Right ventricle myocardium inferior (tissue), 1 donor: ENCODE measurements at regions not wholly inside any gene's neighbourhood (a gene's known extent, or its start where the extent isn't known, plus 50 kb on each side); places are given as distances from the start of the nearest gene placed in this dataset.

ENCODE experiments used
- ATAC-seq: fragments of 200-7000 bp; cut with Tn5 transposase; one replicate; pipeline ENCODE4 v1.9.1; 2020; ENCODE audit warnings: mild to moderate bottlenecking, moderate library complexity
- DNase-seq: peaks from one replicate; pipeline ENCODE4 v3.0.0; 2021; ENCODE audit errors: missing footprints
- intact Hi-C: fragments of 100-400 bp; cut with DNase I; formaldehyde crosslinking; loops from one replicate; pipeline ENCODE4 v1.11.0; 2022
- donor health status: DM: no; HTN: yes; CAD: no; lungs with severe emphysema.

DNA sequence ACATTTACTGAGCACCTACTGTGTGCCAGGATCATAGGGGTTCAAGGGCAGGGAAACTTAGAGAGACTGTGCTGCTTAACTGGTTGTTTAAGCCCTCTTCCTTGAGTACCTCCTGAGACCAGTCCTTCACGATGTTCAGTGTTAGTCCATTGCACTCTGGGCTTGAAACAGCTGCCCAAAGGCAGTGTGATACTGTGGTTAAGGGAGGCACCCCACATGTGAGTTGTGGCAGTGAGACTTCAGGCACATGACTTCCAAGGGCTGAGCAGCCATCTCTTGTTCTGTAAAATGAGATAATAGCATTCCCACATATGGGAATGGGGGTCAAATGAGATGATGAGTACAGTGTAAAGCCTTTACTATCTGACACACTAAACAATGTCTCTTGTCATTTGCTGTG is 75.1 kb downstream of the LINGO1 start:
- DNase-seq = no peak
- ATAC-seq = no peak
- intact Hi-C loops = no loop called here

DNA sequence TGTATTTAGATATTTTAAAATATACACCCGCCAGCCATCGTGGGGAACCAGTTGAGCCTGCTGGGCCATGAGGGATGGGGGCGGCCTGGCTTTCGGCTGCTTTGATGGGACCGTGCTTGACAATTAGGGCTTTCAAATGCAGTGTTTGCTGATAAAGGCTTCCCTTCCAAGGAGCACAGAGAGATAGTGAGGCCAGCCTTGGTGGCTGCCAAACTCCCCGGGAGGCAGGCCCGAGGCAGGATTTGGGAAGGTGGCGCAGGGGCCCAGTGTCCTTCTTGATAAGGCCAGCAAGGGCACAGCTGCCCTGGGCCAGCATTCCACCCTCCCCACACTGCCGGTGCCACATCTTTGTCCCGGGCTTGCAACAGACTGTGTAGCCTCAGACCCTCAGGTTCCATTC is 75.6 kb downstream of the LINGO1 start:
- ATAC-seq = peak; percentile 64
- DNase-seq = no peak
- intact Hi-C loops = no loop called here

DNA sequence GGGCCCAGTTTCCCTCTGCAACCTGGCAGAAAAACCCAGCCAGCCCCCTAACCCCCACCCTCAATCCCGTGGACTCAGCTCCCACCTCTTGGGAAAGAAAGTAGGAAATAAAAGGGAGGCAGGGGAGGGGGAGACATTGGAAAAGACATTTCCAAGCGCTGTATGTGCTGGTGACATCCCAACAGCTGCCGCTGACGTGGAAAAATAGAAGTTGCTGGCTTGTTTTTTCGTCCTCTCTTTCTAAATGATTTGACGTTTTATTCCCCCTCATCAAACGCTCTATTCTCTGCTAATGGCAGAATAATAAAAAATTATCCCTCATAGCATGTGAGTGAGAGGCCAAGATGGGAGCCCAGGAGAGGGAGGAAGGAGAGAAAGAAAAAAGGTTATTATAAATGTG is 76.1 kb downstream of the LINGO1 start:
- DNase-seq (no peak), ATAC-seq (no peak)
- intact Hi-C loops = no loop called here

DNA sequence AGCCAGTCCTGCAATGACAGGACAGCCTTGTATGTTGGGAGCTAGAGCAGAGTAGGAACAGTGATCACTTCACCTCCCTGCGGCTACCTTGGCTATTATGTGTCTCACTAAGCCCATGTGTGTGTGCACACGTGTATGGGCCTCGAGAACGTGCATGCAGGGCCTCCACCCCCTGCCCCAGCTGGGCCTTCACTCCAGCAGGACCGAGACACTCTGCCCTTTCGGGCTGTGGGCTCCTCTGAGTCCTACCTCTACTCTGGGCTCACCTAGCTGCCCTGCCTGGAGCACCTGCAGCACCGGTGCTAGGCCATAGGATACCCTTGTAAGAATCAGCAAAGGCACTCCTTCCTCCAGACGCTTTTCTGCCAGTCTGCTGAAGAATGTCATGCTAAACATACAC is 77.5 kb downstream of the LINGO1 start:
- intact Hi-C loops = no loop called here
- no peak for ATAC-seq
- no peak for DNase-seq

DNA sequence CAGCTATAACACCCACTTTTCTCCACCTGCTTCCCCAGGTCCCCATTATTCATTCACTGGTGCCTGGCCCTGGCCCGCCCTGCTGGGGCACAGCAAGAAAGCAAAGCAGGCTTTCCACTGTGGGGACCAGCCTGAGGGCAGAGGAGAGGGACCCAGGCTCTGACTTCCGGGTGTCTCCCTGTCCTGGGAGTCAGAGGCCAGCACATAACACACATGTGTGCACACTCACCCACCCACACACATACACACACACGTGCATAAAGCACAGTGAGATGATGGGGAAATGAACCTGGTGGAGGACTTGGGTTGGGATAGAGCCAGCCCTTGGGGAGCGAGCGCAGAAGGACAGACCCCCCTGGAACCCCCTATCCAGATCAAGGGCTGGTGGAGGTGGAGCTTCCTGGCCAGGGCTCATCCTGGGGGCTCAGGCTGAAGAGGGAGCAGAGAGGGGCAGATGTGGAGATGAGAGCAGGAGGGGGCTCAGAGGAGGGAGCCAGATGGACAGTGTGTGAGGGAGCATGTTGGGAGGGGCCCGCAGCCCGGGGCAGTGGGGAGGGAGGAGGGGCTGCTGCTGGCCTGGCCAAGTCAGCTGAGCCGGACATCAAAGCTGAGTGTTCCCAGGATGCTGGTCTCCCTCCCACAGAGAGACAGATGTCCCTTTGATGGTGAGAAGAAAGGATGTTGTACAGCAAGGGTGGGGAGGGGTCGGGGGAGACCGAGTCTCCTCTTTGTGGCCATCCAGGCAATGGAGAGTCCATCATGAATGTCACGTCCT is 78.2 kb downstream of the LINGO1 start:
- intact Hi-C loops = no loop called here
- ATAC-seq = no peak

DNA sequence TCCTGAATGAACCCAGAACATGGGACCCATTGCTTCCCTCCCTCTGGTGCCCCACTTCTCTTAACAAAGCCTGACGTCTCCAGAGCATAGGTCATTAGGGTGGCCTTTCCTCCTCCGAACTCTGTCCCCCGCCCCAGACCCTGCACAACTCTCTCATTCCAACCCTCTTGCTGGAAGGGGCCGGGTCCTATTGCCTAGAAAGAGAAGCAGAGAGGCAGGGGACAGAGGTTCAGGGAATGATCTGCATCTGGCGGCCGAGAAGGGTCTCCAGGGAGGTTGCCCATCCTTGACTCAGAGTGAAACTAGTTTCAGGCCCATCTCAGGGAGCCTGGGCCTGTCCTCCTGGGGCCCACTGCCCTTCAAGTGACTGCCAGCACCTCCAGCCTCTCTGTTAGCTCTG is 79.0 kb downstream of the LINGO1 start:
- ATAC-seq = no peak

More for the DNA sequence above, 78.2 kb downstream of the LINGO1 start:
- no peak for DNase-seq

DNA sequence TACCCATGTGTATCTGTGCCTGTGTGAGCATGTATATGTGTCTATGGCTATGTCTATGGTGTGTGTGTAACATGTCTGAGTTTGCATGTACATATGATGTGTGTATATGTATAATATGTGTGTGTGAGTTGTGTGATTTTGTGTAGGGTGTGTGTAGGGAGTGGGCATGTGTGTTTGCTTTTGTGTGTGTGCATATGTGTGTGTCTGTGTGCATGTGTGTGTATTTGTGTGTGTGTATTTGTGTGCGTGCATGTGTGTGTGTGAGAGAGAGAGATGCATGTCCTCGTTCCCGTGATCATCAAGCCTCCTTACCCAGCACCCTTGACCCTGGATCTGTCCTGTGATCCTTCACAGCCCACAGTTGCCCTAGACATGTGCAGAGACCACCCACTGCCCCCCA is 79.5 kb downstream of the LINGO1 start:
- intact Hi-C loops = no loop called here

More for the DNA sequence above, 79.0 kb downstream of the LINGO1 start:
- intact Hi-C loops = no loop called here
- no peak for DNase-seq

DNA sequence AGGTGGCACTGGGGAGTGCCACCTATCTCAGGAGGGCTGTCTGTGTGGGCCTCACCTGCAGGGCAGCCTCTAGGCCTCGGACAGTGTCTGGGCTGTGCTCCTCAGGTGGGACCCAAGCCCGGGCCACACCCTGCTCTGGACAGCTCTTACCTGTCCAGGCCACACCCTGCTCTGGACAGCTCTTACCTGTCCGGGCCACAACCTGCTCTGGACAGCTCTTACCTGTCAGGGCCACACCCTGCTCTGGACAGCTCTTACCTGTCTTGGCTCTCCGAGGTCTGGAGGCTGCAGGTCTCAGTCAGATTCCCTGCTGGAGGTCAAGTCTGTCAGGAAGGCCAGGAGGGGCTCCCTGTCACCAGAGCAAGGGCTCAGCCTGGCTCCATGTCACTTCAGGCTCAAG is 80.6 kb downstream of the LINGO1 start:
- ATAC-seq (no peak), DNase-seq (no peak)
- intact Hi-C loops = no loop called here

More for the DNA sequence above, 79.5 kb downstream of the LINGO1 start:
- ATAC-seq (no peak), DNase-seq (no peak)

DNA sequence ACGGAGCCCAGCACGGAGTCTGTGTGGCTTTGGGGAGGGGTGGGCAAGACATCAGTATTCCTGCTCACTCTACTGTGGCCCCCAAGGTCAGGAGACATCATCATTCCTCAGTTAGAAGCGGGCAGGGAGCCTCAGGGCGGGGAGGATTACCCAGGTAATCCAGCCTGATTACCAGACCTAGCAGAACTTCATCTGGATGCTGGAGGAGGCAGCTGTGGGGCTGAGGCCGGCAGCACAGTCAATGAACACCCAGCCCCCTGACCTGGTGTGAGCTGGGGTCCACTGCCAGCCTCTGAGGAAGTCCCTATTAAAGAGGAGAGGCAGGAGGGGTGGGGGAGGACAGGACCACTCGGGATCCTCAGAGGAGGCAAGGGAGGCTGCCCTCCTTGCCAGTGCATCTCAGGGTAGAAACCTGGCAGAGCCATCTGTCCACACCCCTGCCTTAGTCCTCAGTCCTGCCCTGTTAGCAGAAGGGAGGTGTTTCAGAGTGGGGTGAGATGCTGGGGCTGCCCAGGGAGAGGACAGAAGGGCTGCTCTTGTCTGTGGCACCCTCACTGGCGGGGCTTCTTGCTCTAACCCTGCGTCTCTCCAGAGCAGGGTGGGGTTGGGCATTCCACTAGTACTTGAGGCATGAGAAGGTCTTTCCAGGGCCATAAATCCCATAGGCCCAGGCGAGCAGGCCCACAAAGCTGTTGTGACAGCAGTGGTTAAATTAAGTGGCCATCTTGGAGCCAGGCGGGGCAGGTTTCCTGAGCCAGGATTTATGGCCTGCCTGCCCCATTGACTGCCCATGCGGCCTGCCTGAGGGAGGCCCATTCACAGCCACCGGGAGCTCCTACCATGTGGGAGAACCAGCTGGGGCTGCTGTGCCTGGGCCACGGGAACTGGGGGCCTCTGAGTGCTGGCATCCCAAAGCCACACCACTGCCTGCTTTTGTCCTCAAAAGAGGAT is 82.1 kb downstream of the LINGO1 start:
- intact Hi-C loops = no loop called here
- DNase-seq = no peak
- no peak for ATAC-seq

DNA sequence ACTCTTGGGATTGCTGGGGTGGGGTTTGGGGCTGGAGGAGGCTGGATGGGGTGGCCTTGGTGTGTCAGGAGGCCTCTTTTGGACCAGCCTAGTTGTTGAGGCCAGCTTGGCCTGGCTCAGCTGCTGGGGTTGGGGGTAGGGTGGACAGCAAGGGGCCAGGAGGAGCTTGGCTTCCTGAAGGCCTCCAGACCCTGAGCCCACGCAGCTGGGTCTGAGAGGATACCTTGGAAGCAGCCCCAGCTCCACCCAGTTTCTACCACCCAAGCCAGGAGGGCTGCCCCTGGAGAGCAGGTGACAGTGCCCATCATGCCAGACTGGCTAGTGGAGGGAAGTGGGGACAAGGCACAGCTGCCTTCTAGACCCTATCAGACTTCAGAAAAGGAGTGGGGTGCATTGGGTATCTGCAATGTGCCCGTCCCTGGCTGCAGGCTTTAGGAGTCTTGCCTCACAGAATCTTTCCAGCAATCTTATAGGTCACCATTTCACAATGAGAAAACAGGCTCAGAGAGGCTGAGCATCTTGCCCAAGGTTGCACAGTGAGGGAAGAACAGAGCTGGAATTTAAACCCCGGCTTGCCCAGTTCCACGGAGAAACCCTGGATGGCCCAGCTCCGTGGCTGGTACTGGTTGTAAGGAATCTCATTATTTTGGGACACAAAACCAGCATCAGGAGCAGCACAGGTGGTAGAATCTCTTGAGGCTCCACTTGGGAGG is 83.0 kb downstream of the LINGO1 start:
- no peak for DNase-seq
- intact Hi-C loops = loop anchor here (10.0 kb wide), 1 partner anchor 615 kb away; the partner anchor contains the start of gene RCN2
- ATAC-seq = no peak

DNA sequence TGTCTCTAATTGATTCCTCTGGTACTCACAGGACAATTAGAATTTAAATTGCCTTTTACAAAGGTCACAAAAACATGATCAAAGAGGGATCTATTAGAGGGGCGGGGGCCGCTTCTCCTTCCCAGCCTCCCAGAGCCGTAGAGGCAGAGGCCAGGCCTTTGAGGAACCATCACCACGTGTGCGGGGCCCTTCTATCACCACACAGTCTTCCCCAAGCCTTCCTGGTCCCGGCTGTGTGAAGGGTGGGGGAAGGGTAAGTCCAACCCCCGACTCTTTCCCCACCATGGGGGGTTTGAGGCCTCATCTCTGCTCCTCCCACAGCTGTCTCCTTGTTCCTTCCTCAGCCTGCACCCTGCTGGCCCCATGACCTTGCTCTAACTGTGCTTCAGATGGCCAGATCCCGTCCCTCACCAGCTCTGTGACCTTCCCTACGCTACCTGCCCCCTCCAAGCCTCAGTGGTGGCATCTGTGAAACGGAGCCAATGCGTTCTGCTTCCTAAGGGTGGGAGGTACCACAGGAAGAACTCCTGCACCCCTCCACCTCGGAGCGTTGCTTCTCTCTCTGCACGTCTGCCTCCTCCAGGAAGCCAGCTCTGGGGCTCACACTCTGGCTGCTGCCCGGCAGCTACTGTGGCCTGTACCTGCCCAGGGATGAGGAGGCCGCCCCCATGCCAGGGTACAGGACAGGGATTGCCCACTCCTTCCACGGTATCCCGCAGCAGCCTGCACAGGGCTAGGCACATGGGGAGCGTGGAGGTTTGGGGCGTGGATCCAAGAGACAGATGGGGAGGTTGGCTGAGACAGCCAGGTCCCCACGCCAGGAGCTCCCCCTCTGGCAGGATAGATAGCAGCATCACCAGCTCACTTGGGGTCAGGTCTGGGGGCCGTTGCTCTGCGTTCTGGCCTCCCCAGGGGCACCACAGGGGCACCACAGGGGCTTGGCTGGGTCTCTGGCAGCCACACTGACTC is 83.8 kb downstream of the LINGO1 start:
- ATAC-seq = no peak
- intact Hi-C loops = loop anchor here (10.0 kb wide), 1 partner anchor 614 kb away; the partner anchor contains the start of gene RCN2
- DNase-seq = no peak

DNA sequence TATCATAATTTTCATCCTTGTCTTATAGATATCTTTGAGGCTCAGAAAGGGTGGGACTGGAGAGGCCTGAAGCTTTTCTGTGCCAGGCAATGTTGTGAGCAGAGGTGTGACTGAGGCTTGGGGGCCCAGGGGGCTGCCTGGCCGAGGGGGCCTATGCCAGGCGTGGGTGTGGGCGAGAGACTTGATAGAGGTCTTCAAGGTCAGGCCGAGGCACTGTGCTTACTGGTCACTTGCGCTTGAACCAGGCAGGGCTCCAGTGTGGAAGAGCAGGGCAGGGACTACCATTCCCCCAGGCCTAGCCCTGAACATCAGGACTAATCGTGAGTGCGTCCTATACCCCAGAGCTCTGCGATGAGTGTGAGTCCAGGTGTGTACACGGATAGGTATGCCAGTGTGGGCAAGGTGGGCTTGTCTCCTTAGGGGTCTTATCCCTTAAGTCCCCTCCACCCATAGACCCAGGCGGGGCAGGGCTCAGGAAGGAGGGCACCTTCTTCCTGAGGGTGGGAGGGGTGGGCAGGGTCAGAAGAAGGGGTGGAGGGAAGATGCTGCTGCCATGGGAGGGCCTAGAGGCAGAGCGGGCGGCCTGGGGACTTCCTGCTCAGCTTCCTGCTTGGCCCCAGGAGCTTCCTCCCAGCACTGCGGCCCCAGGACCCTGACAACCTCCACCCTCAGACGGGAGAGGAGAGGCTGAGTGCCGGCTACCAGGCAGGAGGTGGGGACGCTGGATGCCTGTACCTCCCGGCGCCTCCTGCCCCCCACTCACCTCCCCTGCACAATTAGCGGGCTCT is 84.7 kb downstream of the LINGO1 start:
- intact Hi-C loops = loop anchor here (10.0 kb wide), 1 partner anchor 613 kb away; the partner anchor contains the start of gene RCN2
- ATAC-seq (no peak), DNase-seq (no peak)

DNA sequence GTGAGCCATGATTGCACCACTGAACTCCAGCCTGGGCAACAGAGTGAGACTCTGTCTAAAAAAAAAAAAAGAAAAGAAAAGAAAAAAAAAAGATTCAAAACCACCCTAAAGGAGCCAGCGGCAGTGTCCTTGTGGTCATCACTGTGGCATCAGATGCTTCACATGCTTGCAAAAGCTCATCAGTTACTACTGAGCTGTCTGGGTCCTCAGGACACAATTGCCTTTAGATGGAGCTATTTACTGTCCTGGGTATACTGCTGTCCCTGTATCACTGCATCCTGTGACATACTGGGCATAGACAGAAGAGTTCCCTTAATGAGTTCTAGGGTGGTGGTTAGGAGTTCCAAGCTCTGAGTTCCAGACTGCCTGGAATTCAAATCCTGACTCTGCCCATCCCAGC is 85.8 kb downstream of the LINGO1 start:
- DNase-seq = no peak
- intact Hi-C loops = loop anchor here (10.0 kb wide), 1 partner anchor 612 kb away; the partner anchor contains the start of gene RCN2
- no peak for ATAC-seq

DNA sequence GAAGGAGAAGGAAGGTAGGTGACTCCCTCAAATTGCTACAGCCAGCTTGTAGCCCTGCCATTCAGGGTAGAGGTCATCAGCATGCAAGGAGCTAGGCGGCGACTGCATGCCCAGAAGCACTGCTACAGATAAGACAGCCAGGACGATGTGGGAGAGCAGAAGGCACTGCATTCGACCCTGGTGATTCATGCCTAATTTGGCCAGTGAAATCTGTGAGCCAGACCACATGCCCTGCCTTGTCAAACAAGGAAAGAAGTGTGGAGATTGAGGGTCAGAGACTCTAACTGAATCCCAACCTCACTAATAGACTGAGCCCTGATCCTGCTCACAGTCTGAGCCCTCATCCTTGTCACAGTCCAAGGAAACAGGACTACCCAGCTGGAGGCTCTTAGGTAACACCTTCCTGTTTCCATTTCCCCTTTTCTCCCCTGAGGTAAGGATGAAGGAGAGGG is 86.6 kb downstream of the LINGO1 start:
- no peak for ATAC-seq
- intact Hi-C loops = loop anchor here (10.0 kb wide), 1 partner anchor 611 kb away; the partner anchor contains the start of gene RCN2
- no peak for DNase-seq

DNA sequence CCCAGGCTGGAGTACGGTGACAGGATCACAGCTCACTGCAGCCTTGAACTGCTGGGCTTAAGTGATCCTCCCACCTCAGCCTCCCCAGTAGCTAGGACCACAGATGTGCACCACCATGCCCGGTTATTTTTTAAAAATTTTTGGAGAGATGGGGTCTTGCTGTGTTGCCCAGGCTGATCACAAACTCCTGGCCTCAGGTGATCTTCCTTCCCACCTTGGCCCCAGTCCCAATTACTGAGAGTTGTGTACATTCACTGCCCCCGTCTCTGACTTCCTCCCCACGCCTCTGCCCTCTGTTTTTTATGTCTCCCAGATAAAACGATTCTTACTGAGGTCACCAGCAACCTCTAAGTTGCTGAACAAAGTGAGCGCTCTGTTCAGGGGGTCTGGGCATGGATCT is 87.7 kb downstream of the LINGO1 start:
- DNase-seq = no peak
- intact Hi-C loops = loop anchor here (10.0 kb wide), 1 partner anchor 610 kb away; the partner anchor contains the start of gene RCN2
- no peak for ATAC-seq

DNA sequence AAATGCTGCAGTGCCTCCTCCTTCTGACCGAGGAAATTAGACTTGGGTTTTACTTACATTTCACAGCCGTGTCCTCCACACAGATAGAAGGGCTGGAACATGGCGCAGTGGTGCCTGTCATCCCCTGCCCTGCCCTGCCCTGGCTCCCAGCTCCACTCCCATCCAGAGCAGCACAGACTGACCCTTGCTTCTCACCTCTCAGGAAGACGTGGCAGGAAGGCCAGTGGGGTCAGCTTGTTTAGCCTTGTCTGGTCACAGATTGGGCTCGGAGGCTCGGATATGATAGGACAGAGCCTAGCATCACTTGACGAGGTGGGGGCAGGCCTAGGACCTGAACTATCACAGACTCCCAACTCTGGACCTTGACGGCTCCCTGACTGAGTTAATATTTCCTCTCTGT is 88.5 kb downstream of the LINGO1 start:
- ATAC-seq = no peak
- intact Hi-C loops = loop anchor here (5.0 to 10.0 kb wide), 2 partner anchors 122 to 609 kb away; partner anchors contain the start of genes HMG20A, PEAK1 and RCN2
- DNase-seq = no peak
